HCT116 (cell line): ENCODE measurements at regions not wholly inside any gene's neighbourhood (a gene's known extent, or its start where the extent isn't known, plus 50 kb on each side); places are given as distances from the start of the nearest gene placed in this dataset.

Experiments
- ATAC-seq: fragments of 200-7000 bp; cut with Tn5 transposase; 2 replicates; pipeline ENCODE4 v1.9.1; 2020; ENCODE audit warnings: mild to moderate bottlenecking, moderate library complexity
- BruUV-seq: library from RNA; stranded (reverse); fragments of 400-500 nt; replicated peaks from 2 replicates; lab custom pipeline; 2021; lab: Mats Ljungman, UMichigan
- CTCF ChIA-PET: fragments of 300-600 bp; sonication (Branson Sonifier 250); formaldehyde crosslinking; loops from one replicate; lab custom pipeline; 2021; ENCODE audit warnings: antibody characterized with exemption; lab: Charles Lee
- POLR2A ChIA-PET: fragments of 300-600, 350-600 bp; sonication (Branson Sonifier 250); formaldehyde crosslinking; loops from one replicate; lab custom pipeline; 2021; ENCODE audit warnings: antibody characterized with exemption; lab: Charles Lee
- RAD21 ChIA-PET, 2 experiments: fragments of 300-600 bp; sonication (Branson Sonifier 250); formaldehyde crosslinking; loops; one replicate each; lab custom pipeline; 2023; ENCODE audit warnings: low total read pairs in 2 of 2; ENCODE audit not compliant: uncharacterized antibody in 2 of 2, unreplicated experiment in 2 of 2, low non-redundant PET in 1 of 2; lab: Charles Lee
- DNase-seq: peaks from one replicate; pipeline ENCODE4 v3.0.0-alpha.2; 2010; ENCODE audit warnings: low read depth, low spot score
- H2AFZ ChIP-seq: fragments of 200-600 bp; shearing (Covaris generic), sonication (generic); 2 replicates; pipeline ENCODE4 v1.6.1; 2017; ENCODE audit warnings: low read depth, mixed run types, mixed read lengths, antibody characterized with exemption, low read length; ENCODE audit not compliant: poor library complexity, severe bottlenecking
- H3K27ac ChIP-seq: 2 replicates; pipeline ENCODE4 v1.5.1; 2012; ENCODE audit warnings: low read depth, low read length
- H3K27me3 ChIP-seq: fragments of 200-600 bp; sonication (generic); 2 replicates; pipeline ENCODE4 v1.6.1; 2016; ENCODE audit warnings: mixed run types, low read length, mixed read lengths; ENCODE audit not compliant: insufficient read depth
- H3K36me3 ChIP-seq, 2 experiments: fragments of 200-500 bp in 1 of 2; fragments of 200-600 bp in 1 of 2; sonication (Bioruptor generic) in 1 of 2; sonication (generic) in 1 of 2; 2 replicates each; pipeline versions ENCODE4 v1.5.1 to v1.6.1; 2014 to 2016; ENCODE audit warnings: low read length in 2 of 2, inconsistent platforms in 1 of 2, mixed read lengths in 1 of 2, mixed run types in 1 of 2; ENCODE audit not compliant: insufficient read depth in 2 of 2, control insufficient read depth in 1 of 2
- H3K4me1 ChIP-seq, 2 experiments: fragments of 200-600 bp in 1 of 2; sonication (generic) in 1 of 2; 2 replicates each; pipeline versions ENCODE4 v1.5.1 to v1.6.1; 2012 to 2017; ENCODE audit warnings: low read length in 2 of 2, inconsistent platforms in 1 of 2, mild to moderate bottlenecking in 1 of 2, mixed read lengths in 1 of 2, mixed run types in 1 of 2, moderate library complexity in 1 of 2; ENCODE audit not compliant: insufficient read depth in 2 of 2, control insufficient read depth in 1 of 2
- H3K4me2 ChIP-seq: fragments of 200-600 bp; sonication (generic); 2 replicates; pipeline ENCODE4 v1.6.1; 2017; ENCODE audit warnings: mixed run types, low read length, mixed read lengths
- H3K4me3 ChIP-seq, 2 experiments: fragments of 200-600 bp in 1 of 2; sonication (generic) in 1 of 2; replicated peaks in 1 of 2; 2 replicates each; pipeline ENCODE4 v1.5.1; 2011 to 2016; ENCODE audit warnings: low read length in 2 of 2, control low read depth in 1 of 2, low read depth in 1 of 2, mild to moderate bottlenecking in 1 of 2, mixed read lengths in 1 of 2, mixed run types in 1 of 2
- H3K79me2 ChIP-seq: fragments of 200-600 bp; sonication (generic); 2 replicates; pipeline ENCODE4 v1.6.1; 2017; ENCODE audit warnings: mild to moderate bottlenecking, mixed run types, low read length, moderate library complexity, mixed read lengths; ENCODE audit not compliant: insufficient read depth
- H3K9ac ChIP-seq: fragments of 200-600 bp; sonication (generic); 2 replicates; pipeline ENCODE4 v1.6.1; 2016; ENCODE audit warnings: low read length, mixed read lengths
- H3K9me2 ChIP-seq: fragments of 200-600 bp; sonication (generic), shearing (Covaris generic); 2 replicates; pipeline ENCODE4 v1.6.1; 2017; ENCODE audit warnings: mixed run types, mild to moderate bottlenecking, moderate library complexity; ENCODE audit not compliant: insufficient read depth
- H3K9me3 ChIP-seq, 2 experiments: fragments of 200-500 bp in 1 of 2; fragments of 200-600 bp in 1 of 2; sonication (Bioruptor generic) in 1 of 2; sonication (generic) in 1 of 2; 2 replicates each; pipeline ENCODE4 v1.6.1; 2014 to 2017; ENCODE audit warnings: low read length in 2 of 2, mixed read lengths in 2 of 2, inconsistent platforms in 1 of 2, low read depth in 1 of 2, mild to moderate bottlenecking in 1 of 2, mixed run types in 1 of 2, moderate library complexity in 1 of 2; ENCODE audit not compliant: control insufficient read depth in 1 of 2, insufficient read depth in 1 of 2
- H4K20me1 ChIP-seq: fragments of 200-600 bp; sonication (generic), shearing (Covaris generic); 2 replicates; pipeline ENCODE4 v1.6.1; 2017; ENCODE audit warnings: mixed run types, mild to moderate bottlenecking, moderate library complexity; ENCODE audit not compliant: insufficient read depth
- ATF3 ChIP-seq: IDR thresholded peaks from 2 replicates; pipeline ENCODE4 v1.6.1; 2012
- CTCF ChIP-seq, 3 experiments: fragments of 200-600 bp in 1 of 3; sonication (generic) in 1 of 3; IDR thresholded peaks in 2 of 3; conservative IDR thresholded peaks in 1 of 3; 2 replicates each; pipeline ENCODE4 v1.5.1; 2012 to 2017; ENCODE audit warnings: low read depth in 2 of 3, low read length in 2 of 3, antibody characterized with exemption in 1 of 3, borderline replicate concordance in 1 of 3, control low read depth in 1 of 3, mild to moderate bottlenecking in 1 of 3, mixed read lengths in 1 of 3, mixed run types in 1 of 3, moderate library complexity in 1 of 3; ENCODE audit not compliant: insufficient read depth in 1 of 3
- EGR1 ChIP-seq: IDR thresholded peaks from 2 replicates; pipeline ENCODE4 v1.6.1; 2012; ENCODE audit warnings: low read depth
- ELF1 ChIP-seq: IDR thresholded peaks from 2 replicates; pipeline ENCODE4 v1.6.1; 2012; ENCODE audit warnings: low read depth, borderline replicate concordance
- EZH2 ChIP-seq: fragments of 200-600 bp; sonication (generic); IDR thresholded peaks from 2 replicates; pipeline ENCODE4 v1.6.1; 2017; ENCODE audit warnings: antibody characterized with exemption, mixed run types
- EZH2phosphoT487 ChIP-seq: fragments of 200-600 bp; IDR thresholded peaks from 2 replicates; pipeline ENCODE4 v1.6.1; 2018; ENCODE audit warnings: antibody characterized with exemption, borderline replicate concordance
- FOSL1 ChIP-seq: IDR thresholded peaks from 2 replicates; pipeline ENCODE4 v1.6.1; 2012; ENCODE audit warnings: low read depth
- JUND ChIP-seq: IDR thresholded peaks from 2 replicates; pipeline ENCODE4 v1.6.1; 2012
- POLR2AphosphoS5 ChIP-seq: IDR thresholded peaks from 2 replicates; pipeline ENCODE4 v1.6.1; 2011; ENCODE audit warnings: mild to moderate bottlenecking, low read depth, low read length, moderate library complexity
- REST ChIP-seq: IDR thresholded peaks from 2 replicates; pipeline ENCODE4 v1.6.1; 2012; ENCODE audit warnings: low read depth
- SIN3A ChIP-seq: IDR thresholded peaks from 2 replicates; pipeline ENCODE4 v1.6.1; 2012; ENCODE audit warnings: low read depth
- SP1 ChIP-seq: IDR thresholded peaks from 2 replicates; pipeline ENCODE4 v1.6.1; 2012; ENCODE audit warnings: low read depth
- SRF ChIP-seq: IDR thresholded peaks from 2 replicates; pipeline ENCODE4 v1.6.1; 2012; ENCODE audit warnings: low read depth
- TCF7L2 ChIP-seq: IDR thresholded peaks from 2 replicates; pipeline ENCODE4 v1.7.0; 2011; ENCODE audit warnings: borderline replicate concordance, inconsistent platforms; ENCODE audit not compliant: insufficient read depth, insufficient read length; ENCODE audit errors: extremely low read depth
- ZBTB33 ChIP-seq: IDR thresholded peaks from 2 replicates; pipeline ENCODE4 v1.6.1; 2011; ENCODE audit warnings: mild to moderate bottlenecking, low read length, moderate library complexity; ENCODE audit not compliant: insufficient replicate concordance; ENCODE audit errors: extremely low read depth
- ZFX ChIP-seq: fragments of 450-650 bp; IDR thresholded peaks from 2 replicates; pipeline ENCODE4 v1.6.1; 2017
- intact Hi-C: fragments of 100-400 bp; cut with micrococcal nuclease; formaldehyde crosslinking; loops from 2 replicates; pipeline ENCODE4 v1.10.0; 2022

- no peaks in the 10 kb centered on the region for H3K27me3 ChIP-seq
- H3K9me3 ChIP-seq: no peaks in the 10 kb centered on the region
- no peak overlapping the region for H3K9ac ChIP-seq
- H3K4me3 ChIP-seq: no peak overlapping the region
- no peaks in the 10 kb centered on the region for H3K79me2 ChIP-seq
- H3K4me2 ChIP-seq: no peak overlapping the region
- intact Hi-C loops: no loop called here
- CTCF ChIA-PET: no interaction called here
- H3K36me3 ChIP-seq: no peaks in the 10 kb centered on the region
- no peaks in the 10 kb centered on the region for H3K4me1 ChIP-seq
- BruUV-seq: no TSS peak
- no peak for TF ChIP-seq EGR1
- TF ChIP-seq SIN3A: no peak
- TF ChIP-seq TCF7L2: no peak
- no peak for TF ChIP-seq SP1
- TF ChIP-seq ZFX: no peak
- TF ChIP-seq ELF1: no peak
- no peak for TF ChIP-seq REST
- TF ChIP-seq EZH2: no peak
- no peak for TF ChIP-seq EZH2phosphoT487
- no peak for TF ChIP-seq CTCF (IDR thresholded peaks at IDR 0.05 in 2 of 3, conservative IDR thresholded peaks at IDR 0.05 in 1 of 3; ENCODE audit: borderline replicate concordance in 1 of 3, insufficient read depth in 1 of 3, low read depth in 2 of 3, low read length in 2 of 3)
- TF ChIP-seq JUND: no peak
- no peak for TF ChIP-seq POLR2AphosphoS5
- no peak for TF ChIP-seq SRF
- TF ChIP-seq FOSL1: no peak
- TF ChIP-seq ZBTB33: no peak
- TF ChIP-seq ATF3: no peak
- ATAC-seq (no peak), DNase-seq (no peak)
- POLR2A ChIA-PET: no interaction called here
- RAD21 ChIA-PET: no interaction called here
- no peak overlapping the region for H2AFZ ChIP-seq
- no peaks in the 10 kb centered on the region for H4K20me1 ChIP-seq
- no peaks in the 10 kb centered on the region for H3K9me2 ChIP-seq
- no peak overlapping the region for H3K27ac ChIP-seq
These were observed 200.9 kb downstream of the CLIC5 start for GRCh38 chr6:45814772-45815171.
